IPS-20b (cell line): ENCODE measurements at regions not wholly inside any gene's neighbourhood (a gene's known extent, or its start where the extent isn't known, plus 50 kb on each side); places are given as distances from the start of the nearest gene placed in this dataset.

Experiments used
- H3K27ac ChIP-seq: one replicate; pipeline ENCODE4 v1.5.1; 2013; ENCODE audit warnings: low read length
- H3K27me3 ChIP-seq: 2 replicates; pipeline ENCODE4 v1.6.1; 2013; ENCODE audit warnings: mild to moderate bottlenecking, low read length, inconsistent platforms; ENCODE audit not compliant: insufficient read depth
- H3K36me3 ChIP-seq: 2 replicates; pipeline ENCODE4 v1.6.1; 2013; ENCODE audit warnings: low read depth, mild to moderate bottlenecking, inconsistent platforms, low read length, moderate library complexity; ENCODE audit not compliant: insufficient read depth
- H3K4me1 ChIP-seq: 2 replicates; pipeline ENCODE4 v1.6.1; 2013; ENCODE audit warnings: mild to moderate bottlenecking, control low read depth, inconsistent platforms, low read length, moderate library complexity; ENCODE audit not compliant: insufficient read depth
- H3K4me3 ChIP-seq: 2 replicates; pipeline ENCODE4 v1.5.1; 2013; ENCODE audit warnings: mild to moderate bottlenecking, low read length, inconsistent platforms
- H3K9ac ChIP-seq: 2 replicates; pipeline ENCODE4 v1.6.1; 2013; ENCODE audit warnings: low read depth, mild to moderate bottlenecking, inconsistent platforms, low read length, moderate library complexity
- H3K9me3 ChIP-seq: 2 replicates; pipeline ENCODE4 v1.6.1; 2013; ENCODE audit warnings: mild to moderate bottlenecking, low read depth, low read length, inconsistent platforms; ENCODE audit not compliant: insufficient read depth

DNA sequence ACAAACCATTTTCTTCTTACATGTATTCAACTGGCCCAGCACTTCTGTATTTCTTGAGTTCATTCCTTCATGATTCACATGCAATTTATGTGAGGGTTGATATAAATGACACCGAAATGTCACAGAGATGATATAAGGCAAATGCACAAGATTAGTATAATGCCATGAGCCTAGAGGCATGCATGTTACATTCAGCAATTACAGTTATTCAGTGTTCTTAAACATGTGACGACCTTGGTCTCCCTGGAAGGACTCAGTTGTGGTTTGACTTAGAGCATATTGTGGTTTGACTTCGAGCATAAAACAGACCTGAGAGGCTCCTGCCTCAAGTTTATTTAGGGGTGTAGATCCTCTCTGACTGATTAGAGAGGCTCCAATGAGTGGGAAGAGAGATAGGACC lies 752.1 kb upstream of the POM121L12 start:
- no peak overlapping the region for H3K27ac ChIP-seq
- H3K27me3 ChIP-seq: no peaks in the 10 kb centered on the region
- no peaks in the 10 kb centered on the region for H3K9me3 ChIP-seq
- H3K36me3 ChIP-seq: no peaks in the 10 kb centered on the region
- no peak overlapping the region for H3K9ac ChIP-seq
- H3K4me3 ChIP-seq: no peak overlapping the region
- no peaks in the 10 kb centered on the region for H3K4me1 ChIP-seq

GRCh38 chr7:52273685-52274610 lies 761.5 kb upstream of the POM121L12 start:
- no peaks in the 10 kb centered on the region for H3K9me3 ChIP-seq
- H3K4me3 ChIP-seq: no peak overlapping the region
- H3K27me3 ChIP-seq: no peaks in the 10 kb centered on the region
- no peak overlapping the region for H3K9ac ChIP-seq
- H3K36me3 ChIP-seq: no peaks in the 10 kb centered on the region
- H3K4me1 ChIP-seq: no peaks in the 10 kb centered on the region
- no peak overlapping the region for H3K27ac ChIP-seq

- H3K27me3 ChIP-seq: no peaks in the 10 kb centered on the region
- no peak overlapping the region for H3K27ac ChIP-seq
- H3K9me3 ChIP-seq: no peaks in the 10 kb centered on the region
- no peak overlapping the region for H3K9ac ChIP-seq
- no peak overlapping the region for H3K4me3 ChIP-seq
- H3K4me1 ChIP-seq: no peaks in the 10 kb centered on the region
- no peaks in the 10 kb centered on the region for H3K36me3 ChIP-seq
These were observed 763.7 kb upstream of the POM121L12 start for GRCh38 chr7:52271703-52272102.

GRCh38 chr7:52270301-52270700 lies 765.1 kb upstream of the POM121L12 start:
- Histone ChIP-seq H3K9ac (no peak overlapping the region), H3K36me3 (no peaks in the 10 kb centered on the region), H3K4me1 (no peaks in the 10 kb centered on the region), H3K27ac (no peak overlapping the region), H3K9me3 (no peaks in the 10 kb centered on the region), H3K27me3 (no peaks in the 10 kb centered on the region), H3K4me3 (no peak overlapping the region)

DNA sequence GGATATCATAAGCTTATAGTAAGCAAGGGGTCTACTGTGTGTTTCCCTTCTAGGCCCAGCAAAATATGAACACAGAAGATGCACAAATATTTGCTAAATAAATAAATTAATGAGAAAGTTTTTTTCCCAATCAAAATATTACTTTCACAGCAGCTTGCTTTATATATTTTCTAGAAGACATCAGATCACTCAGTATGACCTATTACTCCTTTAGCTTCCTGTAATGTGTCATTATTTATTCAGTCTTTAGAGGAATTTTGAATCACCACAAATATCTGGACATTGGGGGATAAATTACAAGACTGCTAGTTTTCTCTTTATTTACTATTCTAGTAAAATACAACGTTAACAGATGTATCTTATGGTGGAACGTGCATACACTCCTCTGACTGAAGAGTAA lies 765.8 kb upstream of the POM121L12 start:
- H3K9me3 ChIP-seq: no peaks in the 10 kb centered on the region
- no peak overlapping the region for H3K27ac ChIP-seq
- no peaks in the 10 kb centered on the region for H3K36me3 ChIP-seq
- H3K4me3 ChIP-seq: no peak overlapping the region
- no peaks in the 10 kb centered on the region for H3K4me1 ChIP-seq
- H3K27me3 ChIP-seq: no peaks in the 10 kb centered on the region
- H3K9ac ChIP-seq: no peak overlapping the region

DNA sequence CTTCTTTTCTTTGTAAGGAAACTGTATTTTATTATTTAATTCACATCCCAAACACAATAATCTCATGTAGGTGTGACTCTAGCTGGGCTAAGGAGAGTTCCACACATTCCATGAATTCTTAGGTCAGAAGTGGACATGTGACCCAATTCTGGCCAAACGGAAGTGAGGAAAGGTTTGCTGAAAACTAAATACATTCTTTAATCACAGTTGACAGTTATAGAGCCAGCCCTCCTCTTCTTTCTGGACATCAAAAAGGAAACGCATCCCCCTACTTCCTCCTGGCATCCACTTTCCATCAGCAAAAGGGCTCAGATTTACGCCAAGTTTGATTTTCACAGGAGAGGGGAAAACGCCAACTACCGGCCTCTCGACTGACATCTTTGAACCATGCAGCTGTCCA lies 774.4 kb upstream of the POM121L12 start:
- Histone ChIP-seq H3K9me3 (no peaks in the 10 kb centered on the region), H3K27me3 (no peaks in the 10 kb centered on the region), H3K9ac (no peak overlapping the region), H3K4me3 (no peak overlapping the region), H3K4me1 (no peaks in the 10 kb centered on the region), H3K27ac (no peak overlapping the region), H3K36me3 (no peaks in the 10 kb centered on the region)

DNA sequence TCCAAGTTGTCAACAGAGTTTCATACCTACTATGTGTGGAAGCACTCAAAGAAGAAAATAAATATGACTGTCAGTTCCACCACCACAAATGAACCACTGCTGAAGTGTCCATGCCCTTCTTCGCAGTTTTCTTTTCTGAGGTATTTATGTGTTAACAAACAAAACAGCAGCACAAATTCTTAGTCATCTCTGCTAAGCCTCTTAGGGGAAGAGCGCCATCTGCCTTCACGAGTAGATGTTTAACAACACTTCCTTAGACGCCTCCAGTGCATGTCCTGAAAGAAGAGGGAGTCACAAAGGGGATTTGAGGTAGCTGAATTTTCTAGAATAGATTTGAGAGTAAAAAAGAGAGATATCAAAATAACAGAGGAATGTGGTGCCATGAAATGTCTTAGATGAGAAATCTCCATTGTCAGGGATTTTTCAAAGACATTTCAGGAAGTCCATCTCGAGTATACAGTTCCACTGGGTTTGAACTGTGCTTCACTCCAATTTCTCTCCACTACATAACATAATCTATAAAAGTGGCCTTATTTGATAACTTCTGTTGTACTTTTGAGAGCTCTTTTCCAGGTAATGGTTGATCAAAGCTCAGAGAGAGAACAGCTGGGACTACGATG lies 775.3 kb upstream of the POM121L12 start:
- Histone ChIP-seq H3K4me3 (no peak overlapping the region), H3K27ac (no peak overlapping the region), H3K4me1 (no peaks in the 10 kb centered on the region), H3K27me3 (no peaks in the 10 kb centered on the region), H3K36me3 (no peaks in the 10 kb centered on the region), H3K9ac (no peak overlapping the region), H3K9me3 (no peaks in the 10 kb centered on the region)

DNA sequence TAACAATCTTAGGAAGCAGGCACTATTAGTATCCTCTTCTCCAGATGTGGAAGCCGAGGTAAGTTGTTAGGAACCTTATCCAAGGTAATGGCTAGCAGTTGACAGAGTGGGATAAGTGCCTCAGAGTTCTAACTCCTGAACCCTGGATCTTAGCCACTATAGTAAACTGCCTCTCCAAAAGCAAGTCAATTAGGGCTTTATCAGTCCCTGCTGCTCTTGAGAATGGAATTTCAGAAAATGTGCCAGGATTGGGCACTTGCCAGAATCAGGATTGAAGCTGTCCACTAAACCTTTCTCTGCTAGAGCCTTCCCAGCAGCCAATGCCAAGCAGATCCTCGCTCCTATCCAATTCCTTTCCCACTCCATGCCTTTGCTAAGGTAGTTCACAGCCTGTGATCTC lies 777.5 kb upstream of the POM121L12 start:
- no peak overlapping the region for H3K9ac ChIP-seq
- H3K27ac ChIP-seq: no peak overlapping the region
- H3K36me3 ChIP-seq: no peaks in the 10 kb centered on the region
- no peak overlapping the region for H3K4me3 ChIP-seq
- H3K27me3 ChIP-seq: no peaks in the 10 kb centered on the region
- H3K9me3 ChIP-seq: no peaks in the 10 kb centered on the region
- no peaks in the 10 kb centered on the region for H3K4me1 ChIP-seq

GRCh38 chr7:52254396-52255010 lies 780.9 kb upstream of the POM121L12 start:
- no peaks in the 10 kb centered on the region for H3K4me1 ChIP-seq
- H3K9me3 ChIP-seq: no peaks in the 10 kb centered on the region
- H3K27ac ChIP-seq: no peak overlapping the region
- H3K9ac ChIP-seq: no peak overlapping the region
- no peak overlapping the region for H3K4me3 ChIP-seq
- no peaks in the 10 kb centered on the region for H3K27me3 ChIP-seq
- H3K36me3 ChIP-seq: no peaks in the 10 kb centered on the region

- no peaks in the 10 kb centered on the region for H3K9me3 ChIP-seq
- H3K27ac ChIP-seq: no peak overlapping the region
- no peaks in the 10 kb centered on the region for H3K36me3 ChIP-seq
- no peak overlapping the region for H3K4me3 ChIP-seq
- H3K27me3 ChIP-seq: no peaks in the 10 kb centered on the region
- no peaks in the 10 kb centered on the region for H3K4me1 ChIP-seq
- no peak overlapping the region for H3K9ac ChIP-seq
These were observed 781.5 kb upstream of the POM121L12 start for GRCh38 chr7:52253953-52254352.

DNA sequence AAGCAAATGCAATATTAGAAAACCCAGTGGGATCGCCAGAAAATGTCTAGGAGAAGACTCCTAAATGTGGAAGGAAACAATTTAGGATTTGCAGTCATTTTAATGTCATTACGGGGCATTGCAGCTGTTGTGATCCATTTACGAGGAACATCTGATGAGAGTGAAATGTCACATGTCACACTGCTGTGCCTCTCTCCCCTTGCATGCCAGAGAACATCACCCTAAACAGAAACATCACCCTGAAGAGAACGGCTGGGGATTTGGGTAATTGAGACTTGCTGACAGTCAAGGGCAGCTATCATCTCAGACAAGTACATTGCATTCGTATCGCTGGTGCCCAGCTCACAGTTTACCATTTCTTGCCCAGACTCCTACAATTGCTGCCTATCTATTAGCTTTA lies 785.7 kb upstream of the POM121L12 start:
- H3K9ac ChIP-seq: no peak overlapping the region

GRCh38 chr7:52247518-52247917 lies 787.9 kb upstream of the POM121L12 start:
- no peak overlapping the region for H3K27ac ChIP-seq
- no peaks in the 10 kb centered on the region for H3K27me3 ChIP-seq
- H3K36me3 ChIP-seq: 0 out of 2 replicates have a peak, but pooled peaks cover 4% of the 10 kb centered on the region
- no peak overlapping the region for H3K4me3 ChIP-seq
- no peak overlapping the region for H3K9ac ChIP-seq
- H3K4me1 ChIP-seq: no peaks in the 10 kb centered on the region
- H3K9me3 ChIP-seq: peaks cover 19% of the 10 kb centered on the region

More for the DNA sequence above, 785.7 kb upstream of the POM121L12 start:
- Histone ChIP-seq H3K27me3 (no peaks in the 10 kb centered on the region), H3K27ac (no peak overlapping the region), H3K4me1 (no peaks in the 10 kb centered on the region), H3K4me3 (no peak overlapping the region), H3K36me3 (no peaks in the 10 kb centered on the region), H3K9me3 (peaks cover 2% of the 10 kb centered on the region; the same call in 1 of the 2 replicates)
